NCI-H460 (cell line): ENCODE measurements at regions not wholly inside any gene's neighbourhood (a gene's known extent, or its start where the extent isn't known, plus 50 kb on each side); places are given as distances from the start of the nearest gene placed in this dataset.
"Not testable (repeated sequence)": the region's sequence is repeated elsewhere in the genome, so short reads cannot be mapped to it uniquely, and the experiment has no call there.

Experiments
- DNase-seq: peaks from one replicate; pipeline ENCODE4 v3.0.0-alpha.2; 2016; ENCODE audit warnings: low read depth; ENCODE audit errors: extremely low read depth

- no peak for DNase-seq
Measured at GRCh38 chr11:37394236-37394870, 796.3 kb upstream of the RAG2 start.

GRCh38 chr11:37391615-37392014 is 793.6 kb upstream of the RAG2 start:
- no peak for DNase-seq

- no peak for DNase-seq
Measured at GRCh38 chr11:37390576-37391083, 792.6 kb upstream of the RAG2 start.

- no peak for DNase-seq
Measured at GRCh38 chr11:37378958-37379357, 780.9 kb upstream of the RAG2 start.

GRCh38 chr11:37372667-37373066 is 774.6 kb upstream of the RAG2 start:
- DNase-seq: no peak

GRCh38 chr11:37371346-37371970 is 773.4 kb upstream of the RAG2 start:
- no peak for DNase-seq

GRCh38 chr11:37370817-37371216 is 772.8 kb upstream of the RAG2 start:
- DNase-seq: no peak

- no peak for DNase-seq
Measured at GRCh38 chr11:37364246-37364839, 766.3 kb upstream of the RAG2 start.

GRCh38 chr11:37353192-37353591 is 755.2 kb upstream of the RAG2 start:
- DNase-seq: no peak

GRCh38 chr11:37352485-37352884 is 754.4 kb upstream of the RAG2 start:
- no peak for DNase-seq

GRCh38 chr11:37343290-37343689 is 745.3 kb upstream of the RAG2 start:
- no peak for DNase-seq

GRCh38 chr11:37336401-37336800 is 738.4 kb upstream of the RAG2 start:
- no peak for DNase-seq

GRCh38 chr11:37333345-37333744 is 735.3 kb upstream of the RAG2 start:
- DNase-seq: no peak

GRCh38 chr11:37323843-37324242 is 725.8 kb upstream of the RAG2 start:
- DNase-seq: no peak

- peak; percentile 8 for DNase-seq
Measured at GRCh38 chr11:37322333-37323194, 724.5 kb upstream of the RAG2 start.

- no peak for DNase-seq
Measured at GRCh38 chr11:37320921-37321320, 722.9 kb upstream of the RAG2 start.

GRCh38 chr11:37317803-37318202 is 719.8 kb upstream of the RAG2 start:
- no peak for DNase-seq

- no peak for DNase-seq
Measured at GRCh38 chr11:37313266-37313665, 715.2 kb upstream of the RAG2 start.

- DNase-seq: no peak
Measured at GRCh38 chr11:37306563-37306962, 708.5 kb upstream of the RAG2 start.

- DNase-seq: not testable (repeated sequence)
Measured at GRCh38 chr11:37301405-37301804, 703.4 kb upstream of the RAG2 start.

- DNase-seq: no peak
Measured at GRCh38 chr11:37298173-37298572, 700.1 kb upstream of the RAG2 start.
